Astrocyte (in vitro differentiated cells and primary cell): ENCODE measurements at regions not wholly inside any gene's neighbourhood (a gene's known extent, or its start where the extent isn't known, plus 50 kb on each side); places are given as distances from the start of the nearest gene placed in this dataset.

Source experiments
- EZH2 ChIP-seq: IDR thresholded peaks from 2 replicates; pipeline ENCODE4 v1.6.1; 2012; ENCODE audit warnings: mild to moderate bottlenecking, low read length, inconsistent platforms; ENCODE audit not compliant: insufficient read depth
- TF ChIP-seq, protein P1 (sequence below): IDR thresholded peaks from 2 replicates; pipeline ENCODE4 v1.5.1; 2011; ENCODE audit warnings: low read depth, mild to moderate bottlenecking, inconsistent platforms, low read length, moderate library complexity; ENCODE audit not compliant: insufficient read depth

DNA sequence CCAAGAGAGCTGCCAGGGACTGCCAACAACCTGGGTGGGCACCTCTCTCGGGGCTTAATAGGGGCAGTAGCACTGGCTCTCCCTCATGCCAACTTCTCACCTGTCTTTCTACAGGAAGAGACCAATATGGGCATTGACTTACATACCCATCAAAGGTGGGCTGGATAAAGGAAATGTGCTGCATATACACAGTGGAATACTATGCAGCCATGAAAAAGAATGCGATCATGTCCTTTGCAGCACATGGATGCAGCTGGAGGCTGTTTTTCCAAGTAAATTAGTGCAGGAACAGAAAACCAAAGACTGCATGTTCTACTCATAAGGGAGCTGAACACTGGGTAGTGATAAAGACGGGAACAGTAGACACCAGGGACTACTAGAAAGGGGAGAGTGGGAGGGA lies 172.5 kb downstream of the URB2 start:
- TF ChIP-seq, protein P1, sequence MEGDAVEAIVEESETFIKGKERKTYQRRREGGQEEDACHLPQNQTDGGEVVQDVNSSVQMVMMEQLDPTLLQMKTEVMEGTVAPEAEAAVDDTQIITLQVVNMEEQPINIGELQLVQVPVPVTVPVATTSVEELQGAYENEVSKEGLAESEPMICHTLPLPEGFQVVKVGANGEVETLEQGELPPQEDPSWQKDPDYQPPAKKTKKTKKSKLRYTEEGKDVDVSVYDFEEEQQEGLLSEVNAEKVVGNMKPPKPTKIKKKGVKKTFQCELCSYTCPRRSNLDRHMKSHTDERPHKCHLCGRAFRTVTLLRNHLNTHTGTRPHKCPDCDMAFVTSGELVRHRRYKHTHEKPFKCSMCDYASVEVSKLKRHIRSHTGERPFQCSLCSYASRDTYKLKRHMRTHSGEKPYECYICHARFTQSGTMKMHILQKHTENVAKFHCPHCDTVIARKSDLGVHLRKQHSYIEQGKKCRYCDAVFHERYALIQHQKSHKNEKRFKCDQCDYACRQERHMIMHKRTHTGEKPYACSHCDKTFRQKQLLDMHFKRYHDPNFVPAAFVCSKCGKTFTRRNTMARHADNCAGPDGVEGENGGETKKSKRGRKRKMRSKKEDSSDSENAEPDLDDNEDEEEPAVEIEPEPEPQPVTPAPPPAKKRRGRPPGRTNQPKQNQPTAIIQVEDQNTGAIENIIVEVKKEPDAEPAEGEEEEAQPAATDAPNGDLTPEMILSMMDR, result no peak
- TF ChIP-seq EZH2, result no peak
